NCI-H128 (cell line): ENCODE measurements at regions not wholly inside any gene's neighbourhood (a gene's known extent, or its start where the extent isn't known, plus 50 kb on each side); places are given as distances from the start of the nearest gene placed in this dataset.

Experiments used
- DNase-seq: peaks from one replicate; lab custom pipeline; 2025; ENCODE audit not compliant: unreplicated experiment; lab: John Stamatoyannopoulos, UW

- DNase-seq, result no peak
Measured at GRCh38 chr20:43244647-43245046, 54.9 kb upstream of the PTPRT start.

- DNase-seq, result no peak
Measured at GRCh38 chr20:43243672-43244269, 54.1 kb upstream of the PTPRT start.

- no peak for DNase-seq
Measured at GRCh38 chr20:43241057-43241702, 51.5 kb upstream of the PTPRT start.
